ENCODE measurements at regions not wholly inside any gene's neighbourhood (a gene's known extent, or its start where the extent isn't known, plus 50 kb on each side); places are given as distances from the start of the nearest gene placed in this dataset.
"Not testable (repeated sequence)": the region's sequence is repeated elsewhere in the genome, so short reads cannot be mapped to it uniquely, and the experiment has no call there.

- dilution Hi-C loops (cut with MboI; ENCODE audit: extremely low pct_ligation_motif_present, low sequenced_read_pairs), result no loop called here
- Histone ChIP-seq H3K4me2 (ENCODE audit: control insufficient read depth, extremely low read depth, insufficient read depth, low read depth, low read length) (no peak overlapping the region), H2AFZ (ENCODE audit: control insufficient read depth, low read length) (no peak overlapping the region), H3K4me1 (ENCODE audit: control insufficient read depth, extremely low read depth, insufficient read depth, low read length) (no peaks in the 10 kb centered on the region), H3K36me3 (ENCODE audit: control insufficient read depth in 2 of 2, extremely low read depth in 1 of 2, insufficient read depth in 2 of 2, low read length in 2 of 2) (no peaks in the 10 kb centered on the region), H3K79me2 (ENCODE audit: control insufficient read depth, insufficient read depth, low read length) (no peaks in the 10 kb centered on the region), H3K27ac (ENCODE audit: control insufficient read depth, insufficient read depth, low read length) (no peak overlapping the region), H3K9me1 (ENCODE audit: control insufficient read depth, extremely low read depth, insufficient read depth, low read length) (no peaks in the 10 kb centered on the region), H3K9me3 (ENCODE audit: control insufficient read depth, low read depth, low read length) (peaks cover 4% of the 10 kb centered on the region), H3K9ac (ENCODE audit: control insufficient read depth, extremely low read depth, insufficient read depth, low read length) (no peak overlapping the region), H3K27me3 (ENCODE audit: control insufficient read depth, extremely low read depth, insufficient read depth, low read length) (no peaks in the 10 kb centered on the region), H3K4me3 (ENCODE audit: control insufficient read depth in 2 of 3, extremely low read depth in 1 of 3, insufficient read depth in 2 of 3, low read depth in 1 of 3, low read length in 3 of 3) (no peak overlapping the region), H4K20me1 (ENCODE audit: control insufficient read depth, extremely low read depth, insufficient read depth, low read length) (no peaks in the 10 kb centered on the region)
- no peak for TF ChIP-seq EZH2 (IDR thresholded peaks at IDR 0.05; ENCODE audit: low read length)
- TF ChIP-seq, protein P1, sequence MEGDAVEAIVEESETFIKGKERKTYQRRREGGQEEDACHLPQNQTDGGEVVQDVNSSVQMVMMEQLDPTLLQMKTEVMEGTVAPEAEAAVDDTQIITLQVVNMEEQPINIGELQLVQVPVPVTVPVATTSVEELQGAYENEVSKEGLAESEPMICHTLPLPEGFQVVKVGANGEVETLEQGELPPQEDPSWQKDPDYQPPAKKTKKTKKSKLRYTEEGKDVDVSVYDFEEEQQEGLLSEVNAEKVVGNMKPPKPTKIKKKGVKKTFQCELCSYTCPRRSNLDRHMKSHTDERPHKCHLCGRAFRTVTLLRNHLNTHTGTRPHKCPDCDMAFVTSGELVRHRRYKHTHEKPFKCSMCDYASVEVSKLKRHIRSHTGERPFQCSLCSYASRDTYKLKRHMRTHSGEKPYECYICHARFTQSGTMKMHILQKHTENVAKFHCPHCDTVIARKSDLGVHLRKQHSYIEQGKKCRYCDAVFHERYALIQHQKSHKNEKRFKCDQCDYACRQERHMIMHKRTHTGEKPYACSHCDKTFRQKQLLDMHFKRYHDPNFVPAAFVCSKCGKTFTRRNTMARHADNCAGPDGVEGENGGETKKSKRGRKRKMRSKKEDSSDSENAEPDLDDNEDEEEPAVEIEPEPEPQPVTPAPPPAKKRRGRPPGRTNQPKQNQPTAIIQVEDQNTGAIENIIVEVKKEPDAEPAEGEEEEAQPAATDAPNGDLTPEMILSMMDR (optimal IDR thresholded peaks at IDR 0.05 in 1 of 3, IDR thresholded peaks at IDR 0.05 in 1 of 3, conservative IDR thresholded peaks at IDR 0.05 in 1 of 3; ENCODE audit: extremely low read depth in 1 of 3, insufficient read depth in 2 of 3, low read length in 3 of 3), result no peak
- FAIRE-seq (no peak), DNase-seq (ENCODE audit: low read depth, low spot score) (no peak)
These were observed 272.9 kb downstream of the ADGRD1 start for GRCh38 chr12:131226345-131227265.

GRCh38 chr12:131227641-131228040 lies 273.9 kb downstream of the ADGRD1 start:
- FAIRE-seq; H3K9ac ChIP-seq (ENCODE audit: control insufficient read depth, extremely low read depth, insufficient read depth, low read length); H3K9me3 ChIP-seq (ENCODE audit: control insufficient read depth, low read depth, low read length); H2AFZ ChIP-seq (ENCODE audit: control insufficient read depth, low read length); H3K27ac ChIP-seq (ENCODE audit: control insufficient read depth, insufficient read depth, low read length); H3K4me3 ChIP-seq (ENCODE audit: control insufficient read depth in 2 of 3, extremely low read depth in 1 of 3, insufficient read depth in 2 of 3, low read depth in 1 of 3, low read length in 3 of 3); H3K4me2 ChIP-seq (ENCODE audit: control insufficient read depth, extremely low read depth, insufficient read depth, low read depth, low read length); H4K20me1 ChIP-seq (ENCODE audit: control insufficient read depth, extremely low read depth, insufficient read depth, low read length); H3K4me1 ChIP-seq (ENCODE audit: control insufficient read depth, extremely low read depth, insufficient read depth, low read length); dilution Hi-C loops (cut with MboI; ENCODE audit: extremely low pct_ligation_motif_present, low sequenced_read_pairs); DNase-seq (ENCODE audit: low read depth, low spot score); H3K36me3 ChIP-seq (ENCODE audit: control insufficient read depth in 2 of 2, extremely low read depth in 1 of 2, insufficient read depth in 2 of 2, low read length in 2 of 2); H3K79me2 ChIP-seq (ENCODE audit: control insufficient read depth, insufficient read depth, low read length); H3K27me3 ChIP-seq (ENCODE audit: control insufficient read depth, extremely low read depth, insufficient read depth, low read length); H3K9me1 ChIP-seq (ENCODE audit: control insufficient read depth, extremely low read depth, insufficient read depth, low read length): not testable (repeated sequence)

DNA sequence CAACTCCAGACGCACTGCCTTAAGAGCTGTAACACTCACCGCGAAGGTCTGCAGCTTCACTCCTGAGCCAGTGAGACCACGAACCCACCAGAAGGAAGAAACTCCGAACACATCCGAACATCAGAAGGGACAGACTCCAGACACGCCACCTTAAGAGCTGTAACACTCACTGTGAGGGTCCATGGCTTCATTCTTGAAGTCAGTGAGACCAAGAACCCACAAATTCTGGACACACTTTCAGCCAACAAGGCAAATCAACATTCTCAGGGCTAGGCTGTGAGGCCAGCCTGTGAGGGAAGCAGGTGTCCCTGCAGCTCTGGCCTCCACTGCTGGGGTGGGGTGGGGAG lies 275.3 kb downstream of the ADGRD1 start:
- DNase-seq (ENCODE audit: low read depth, low spot score); H3K27me3 ChIP-seq (ENCODE audit: control insufficient read depth, extremely low read depth, insufficient read depth, low read length); H3K9ac ChIP-seq (ENCODE audit: control insufficient read depth, extremely low read depth, insufficient read depth, low read length); H3K4me2 ChIP-seq (ENCODE audit: control insufficient read depth, extremely low read depth, insufficient read depth, low read depth, low read length); H2AFZ ChIP-seq (ENCODE audit: control insufficient read depth, low read length); H3K36me3 ChIP-seq (ENCODE audit: control insufficient read depth in 2 of 2, extremely low read depth in 1 of 2, insufficient read depth in 2 of 2, low read length in 2 of 2); H3K27ac ChIP-seq (ENCODE audit: control insufficient read depth, insufficient read depth, low read length); H3K9me1 ChIP-seq (ENCODE audit: control insufficient read depth, extremely low read depth, insufficient read depth, low read length); FAIRE-seq; H3K4me3 ChIP-seq (ENCODE audit: control insufficient read depth in 2 of 3, extremely low read depth in 1 of 3, insufficient read depth in 2 of 3, low read depth in 1 of 3, low read length in 3 of 3); H3K9me3 ChIP-seq (ENCODE audit: control insufficient read depth, low read depth, low read length); H3K79me2 ChIP-seq (ENCODE audit: control insufficient read depth, insufficient read depth, low read length); dilution Hi-C loops (cut with MboI; ENCODE audit: extremely low pct_ligation_motif_present, low sequenced_read_pairs); H3K4me1 ChIP-seq (ENCODE audit: control insufficient read depth, extremely low read depth, insufficient read depth, low read length); H4K20me1 ChIP-seq (ENCODE audit: control insufficient read depth, extremely low read depth, insufficient read depth, low read length): not testable (repeated sequence)

Data from keratinocyte (primary cell).